ENCODE measurements at regions not wholly inside any gene's neighbourhood (a gene's known extent, or its start where the extent isn't known, plus 50 kb on each side); places are given as distances from the start of the nearest gene placed in this dataset.

DNA sequence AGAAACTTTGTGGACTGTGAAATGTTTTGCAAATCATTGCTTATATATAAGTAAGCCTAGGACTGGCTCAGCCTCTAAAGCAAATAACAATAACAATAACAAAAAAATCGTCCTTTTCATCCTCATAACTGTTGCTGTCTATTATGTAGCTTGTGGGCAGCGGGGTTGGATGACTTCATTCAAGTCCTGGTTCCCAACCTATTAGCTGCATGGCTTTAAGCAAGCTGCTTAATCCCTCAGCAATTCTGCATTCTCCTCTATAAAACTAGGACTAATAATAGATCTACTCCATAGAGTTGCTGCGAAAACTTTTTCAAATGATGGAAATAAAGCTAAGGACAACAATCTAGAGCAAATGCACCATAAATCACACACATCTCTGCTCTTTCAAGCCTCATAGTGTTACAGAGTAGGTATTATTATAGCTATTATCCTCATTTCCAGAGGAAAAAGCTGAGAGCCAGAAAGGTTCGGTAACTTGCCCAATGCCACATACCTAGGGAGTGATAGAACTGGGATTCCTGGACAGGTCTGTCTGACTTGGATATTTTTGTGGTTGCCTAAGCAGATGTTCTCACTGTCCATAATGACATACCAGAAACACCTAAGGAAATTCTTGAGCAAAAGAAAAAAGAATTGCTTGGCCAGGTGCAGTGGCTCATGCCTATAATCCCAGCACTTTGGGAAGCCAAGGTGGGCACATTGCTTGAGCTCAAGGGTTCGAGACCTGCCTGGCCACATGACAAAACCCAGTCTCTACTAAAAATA, 98.8 kb upstream of the ADRA1B start:
- H3K27me3 ChIP-seq, result no peaks in the 10 kb centered on the region
- no peak for TF ChIP-seq CTCF (IDR thresholded peaks at IDR 0.05)
- no peak overlapping the region for H3K4me3 ChIP-seq
- intact Hi-C loops (cut with DNase I), result no loop called here
- H3K27ac ChIP-seq, result no peak overlapping the region
- DNase-seq, result no peak
- H3K36me3 ChIP-seq, result no peaks in the 10 kb centered on the region
- peaks cover 0 to 2% of the 10 kb centered on the region in 2 donors for H3K9me3 ChIP-seq
- ATAC-seq, result no peak
- H3K4me1 ChIP-seq, result peaks cover 0 to 4% of the 10 kb centered on the region in 2 donors

- ATAC-seq (peak; percentile 82), DNase-seq (peak in 1 of 4 donors; percentile 14)
- Histone ChIP-seq H3K36me3 (no peaks in the 10 kb centered on the region), H3K9me3 (no peaks in the 10 kb centered on the region), H3K27me3 (no peaks in the 10 kb centered on the region), H3K27ac (no peak overlapping the region), H3K4me1 (peaks cover 0 to 4% of the 10 kb centered on the region in 2 donors), H3K4me3 (no peak overlapping the region)
- TF ChIP-seq CTCF (IDR thresholded peaks at IDR 0.05), result no peak
- intact Hi-C loops (cut with DNase I), result no loop called here
Observed at GRCh38 chr5:159819591-159820411, 96.5 kb upstream of the ADRA1B start.

DNA sequence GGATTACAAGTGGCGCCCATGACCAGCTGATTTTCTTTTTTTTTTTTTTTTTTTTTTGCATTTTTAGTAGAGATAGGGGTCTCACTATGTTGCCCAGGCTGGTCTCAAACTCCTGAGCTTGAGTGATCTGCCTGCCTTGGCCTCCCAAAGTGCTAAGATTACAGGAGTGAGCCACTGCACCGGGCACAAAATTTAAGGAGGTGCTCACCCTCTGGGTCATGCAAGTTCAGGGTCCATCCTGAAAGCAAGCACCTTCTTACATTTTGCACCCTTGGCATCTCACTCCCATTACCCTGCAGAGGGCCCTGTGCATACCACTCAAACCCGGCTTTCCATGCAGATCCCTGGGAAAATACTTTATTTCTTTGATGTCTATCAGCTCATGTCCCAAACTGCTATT, 95.6 kb upstream of the ADRA1B start:
- no peak for ATAC-seq
- H3K4me3 ChIP-seq, result no peak overlapping the region
- intact Hi-C loops (cut with DNase I), result no loop called here
- no peaks in the 10 kb centered on the region for H3K36me3 ChIP-seq
- H3K27ac ChIP-seq, result no peak overlapping the region
- H3K4me1 ChIP-seq, result peaks cover 3 to 9% of the 10 kb centered on the region in 2 donors
- no peak for DNase-seq
- no peak for TF ChIP-seq CTCF (IDR thresholded peaks at IDR 0.05)
- no peaks in the 10 kb centered on the region for H3K9me3 ChIP-seq
- no peaks in the 10 kb centered on the region for H3K27me3 ChIP-seq

DNA sequence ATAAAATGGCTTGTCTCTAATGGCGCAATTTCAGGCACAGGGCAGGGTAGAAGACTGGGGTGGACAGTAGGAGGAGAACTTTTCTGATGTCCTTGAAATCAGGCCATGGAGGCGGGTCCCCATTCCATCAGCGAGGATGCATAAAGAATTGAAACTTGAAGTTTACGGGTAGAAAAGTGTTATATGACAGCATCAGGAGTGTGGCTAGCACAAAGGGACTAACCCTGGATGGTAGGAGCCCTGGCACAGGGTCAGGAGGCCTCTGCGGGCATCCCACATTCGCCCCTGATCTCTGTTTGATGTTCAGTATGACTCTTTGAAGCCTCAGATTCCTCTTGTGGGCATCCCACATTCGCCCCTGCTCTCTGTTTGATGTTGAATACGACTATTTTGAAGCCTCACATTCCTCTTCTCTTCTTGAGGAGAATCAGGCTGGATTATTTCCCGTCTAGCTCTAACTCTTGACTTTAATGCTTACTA, 94.8 kb upstream of the ADRA1B start:
- ATAC-seq (no peak), DNase-seq (no peak)
- Histone ChIP-seq H3K27ac (no peak overlapping the region), H3K4me1 (peaks cover 7 to 12% of the 10 kb centered on the region in 2 donors), H3K36me3 (no peaks in the 10 kb centered on the region), H3K9me3 (no peaks in the 10 kb centered on the region), H3K4me3 (no peak overlapping the region), H3K27me3 (no peaks in the 10 kb centered on the region)
- no peak for TF ChIP-seq CTCF (IDR thresholded peaks at IDR 0.05)
- intact Hi-C loops (cut with DNase I), result no loop called here
